GM12801 (cell line): ENCODE measurements at regions not wholly inside any gene's neighbourhood (a gene's known extent, or its start where the extent isn't known, plus 50 kb on each side); places are given as distances from the start of the nearest gene placed in this dataset.

Experiments
- CTCF ChIP-seq: IDR thresholded peaks from one replicate; pipeline ENCODE4 v1.5.1; 2011; ENCODE audit warnings: control low read depth; ENCODE audit not compliant: insufficient read length; ENCODE audit errors: extremely low read depth

DNA sequence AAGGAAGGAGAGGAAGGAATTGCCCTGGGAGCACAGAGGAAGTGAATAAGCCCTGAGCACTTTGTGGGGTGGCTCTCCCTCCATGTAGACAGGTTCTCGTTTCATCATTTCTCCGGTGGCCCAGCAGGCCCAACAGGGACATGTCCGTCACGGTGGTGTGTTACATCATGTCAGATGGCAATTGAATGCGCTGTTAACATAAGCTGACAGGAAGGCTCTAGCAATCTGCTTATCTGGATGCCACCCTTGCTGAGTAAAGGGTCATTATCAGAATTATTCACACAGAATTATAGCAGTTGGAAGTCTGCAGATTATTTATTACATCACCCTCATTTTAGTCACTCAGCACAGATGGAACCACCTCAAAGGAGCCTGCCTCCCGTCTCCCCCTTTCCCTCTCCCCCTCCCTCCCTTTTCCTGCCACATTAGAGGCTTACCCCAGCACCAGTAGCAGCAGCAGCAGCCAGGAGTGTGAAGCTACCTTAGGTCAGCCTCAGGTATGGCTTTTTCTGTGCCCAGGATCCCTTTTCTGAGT, 124.3 kb upstream of the TRIM2 start:
- TF ChIP-seq CTCF = no peak

GRCh38 chr4:153081006-153081580, 123.2 kb upstream of the TRIM2 start:
- no peak for TF ChIP-seq CTCF

- no peak for TF ChIP-seq CTCF
Measured at GRCh38 chr4:153081693-153082092, 122.5 kb upstream of the TRIM2 start.

GRCh38 chr4:153082322-153083301, 121.6 kb upstream of the TRIM2 start:
- no peak for TF ChIP-seq CTCF

- no peak for TF ChIP-seq CTCF
Measured at GRCh38 chr4:153083447-153083947, 120.7 kb upstream of the TRIM2 start.

DNA sequence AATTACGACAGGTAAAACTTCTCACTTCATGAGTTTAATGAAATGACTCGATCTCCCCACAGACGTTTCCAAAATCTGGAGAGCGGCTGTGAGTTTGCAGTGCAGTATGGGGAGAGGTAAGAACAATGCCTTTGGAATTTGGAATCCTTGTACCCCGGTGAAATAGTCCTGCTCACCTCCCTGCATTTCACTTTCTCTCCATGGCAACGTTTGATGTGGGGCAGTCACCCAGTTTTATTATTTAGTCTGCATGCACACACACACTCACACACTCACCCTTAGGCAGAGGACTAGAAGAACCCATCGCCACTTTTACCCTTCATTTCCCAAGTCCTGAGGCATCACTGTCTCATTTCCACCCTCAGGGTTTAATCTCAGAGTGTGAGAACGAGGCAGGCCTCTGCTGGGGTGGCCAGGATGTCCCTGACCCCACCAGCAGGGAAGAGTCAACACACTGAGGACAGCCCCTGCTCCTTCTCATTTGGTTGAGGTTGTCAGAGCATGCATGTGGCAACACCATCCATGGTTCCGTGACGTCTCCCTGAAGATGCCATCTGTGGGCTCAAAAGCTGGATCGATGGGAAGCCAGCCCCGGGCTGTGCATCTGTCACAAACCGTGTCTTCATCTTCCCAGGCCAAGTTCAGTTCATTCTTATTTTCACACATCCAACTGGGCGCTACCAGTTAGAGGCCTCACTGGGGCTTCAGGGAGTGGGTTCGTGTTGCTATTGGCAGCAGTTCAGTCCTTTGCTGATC, 119.8 kb upstream of the TRIM2 start:
- no peak for TF ChIP-seq CTCF
